ENCODE measurements at regions not wholly inside any gene's neighbourhood (a gene's known extent, or its start where the extent isn't known, plus 50 kb on each side); places are given as distances from the start of the nearest gene placed in this dataset.

- TF ChIP-seq CTCF (IDR thresholded peaks at IDR 0.05; ENCODE audit: insufficient read depth, low read length, poor library complexity, severe bottlenecking) (no peak), EZH2phosphoT487 (conservative IDR thresholded peaks at IDR 0.05; ENCODE audit: low read length) (no peak)
Measured at GRCh38 chr3:156760333-156760732, 65.8 kb upstream of the LEKR1 start.

All from SU-DHL-6 (cell line).